ENCODE measurements at regions not wholly inside any gene's neighbourhood (a gene's known extent, or its start where the extent isn't known, plus 50 kb on each side); places are given as distances from the start of the nearest gene placed in this dataset.
"Not testable (repeated sequence)": the region's sequence is repeated elsewhere in the genome, so short reads cannot be mapped to it uniquely, and the experiment has no call there.

- DNase-seq: no peak
Measured at GRCh38 chr10:23885853-23886252, 323.1 kb upstream of the KIAA1217 start.

- peak; percentile 3 for DNase-seq
Measured at GRCh38 chr10:23886355-23886754, 322.6 kb upstream of the KIAA1217 start.

DNA sequence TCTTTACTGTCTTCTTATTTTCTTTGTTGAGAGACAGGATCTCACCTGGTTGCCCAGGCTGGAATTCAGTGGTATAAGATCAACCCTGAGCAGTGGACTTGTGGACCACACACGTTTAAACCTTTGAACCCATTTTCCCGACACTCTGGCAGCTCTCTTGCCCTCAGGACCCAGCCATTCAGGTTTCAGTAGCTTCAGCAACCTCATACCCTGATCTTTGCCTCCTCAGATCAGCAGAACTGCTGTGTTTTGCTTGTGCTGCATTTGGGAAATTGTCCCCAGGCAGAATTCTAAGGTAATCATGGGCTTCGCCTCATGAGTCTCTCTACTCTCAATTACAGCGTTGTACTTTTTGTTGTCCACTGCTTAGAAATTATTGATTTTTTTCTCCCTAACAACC is 317.6 kb upstream of the KIAA1217 start:
- no peak for DNase-seq

- DNase-seq: no peak
Measured at GRCh38 chr10:23892296-23892695, 316.6 kb upstream of the KIAA1217 start.

- no peak for DNase-seq
Measured at GRCh38 chr10:23897267-23897666, 311.7 kb upstream of the KIAA1217 start.

GRCh38 chr10:23897861-23898260 is 311.1 kb upstream of the KIAA1217 start:
- DNase-seq: no peak

GRCh38 chr10:23899166-23899565 is 309.8 kb upstream of the KIAA1217 start:
- DNase-seq: no peak

DNA sequence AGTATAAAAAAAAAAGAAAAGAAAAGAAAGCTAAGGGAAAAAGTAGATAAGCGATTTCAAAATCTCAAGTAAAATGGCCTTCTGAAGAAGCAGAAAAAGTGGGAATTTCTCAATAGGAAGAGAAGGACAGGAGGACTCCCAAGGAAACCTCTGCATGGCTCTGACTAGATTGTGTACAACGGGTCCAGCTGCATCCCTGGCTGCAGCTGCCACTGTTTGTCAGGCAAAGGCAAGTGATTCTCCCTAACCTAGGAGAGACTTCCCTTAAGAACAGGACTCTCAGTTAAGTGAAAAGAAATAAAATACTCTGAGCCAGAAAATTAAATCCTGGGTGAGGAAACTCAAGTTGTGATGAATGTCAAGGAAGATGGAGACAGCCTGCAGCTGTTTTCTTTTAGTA is 298.6 kb upstream of the KIAA1217 start:
- no peak for DNase-seq

DNA sequence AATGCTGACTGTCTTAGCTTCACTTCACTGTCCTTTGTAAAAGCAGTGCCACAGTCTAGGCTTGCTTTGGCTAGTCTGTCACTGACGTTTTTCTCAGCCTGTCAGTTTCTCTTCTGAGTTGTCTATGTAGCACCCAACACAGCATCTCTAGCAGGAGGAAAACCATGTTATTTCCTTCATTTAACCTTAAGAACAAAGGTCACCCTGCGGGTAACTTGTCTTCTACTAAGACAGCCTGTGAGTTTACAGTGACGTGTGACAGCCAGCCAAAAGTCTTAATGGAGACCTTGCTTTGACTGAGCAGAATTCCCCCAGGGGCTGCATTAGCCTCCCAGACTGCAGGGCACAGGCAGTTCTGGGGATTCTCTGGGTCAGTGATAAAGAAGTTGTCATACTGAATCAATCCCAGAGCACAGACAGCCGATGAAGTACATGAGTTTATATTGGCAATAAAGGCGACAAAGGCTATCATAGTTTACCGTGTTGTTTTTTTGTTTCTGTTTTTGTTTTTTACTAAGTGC is 296.0 kb upstream of the KIAA1217 start:
- no peak for DNase-seq

DNA sequence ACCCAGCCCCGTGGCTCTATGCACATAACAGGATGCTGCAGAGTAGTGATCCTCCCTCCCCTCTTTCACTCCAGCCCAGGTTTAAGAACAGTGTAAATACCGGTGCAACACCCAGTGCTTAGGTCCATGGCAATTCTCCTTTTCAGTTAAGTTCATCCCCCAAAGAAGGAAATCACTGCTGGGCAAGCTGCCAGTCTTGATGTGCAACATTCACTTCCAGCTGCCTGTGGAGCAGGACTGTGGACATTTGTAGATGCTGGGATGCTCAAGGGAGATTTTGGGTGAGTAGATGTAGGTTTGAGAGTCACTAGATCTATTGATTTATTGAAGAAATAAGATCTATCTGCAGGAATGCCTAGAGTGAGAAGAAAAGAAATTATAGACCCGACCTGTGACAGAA is 294.3 kb upstream of the KIAA1217 start:
- no peak for DNase-seq

DNA sequence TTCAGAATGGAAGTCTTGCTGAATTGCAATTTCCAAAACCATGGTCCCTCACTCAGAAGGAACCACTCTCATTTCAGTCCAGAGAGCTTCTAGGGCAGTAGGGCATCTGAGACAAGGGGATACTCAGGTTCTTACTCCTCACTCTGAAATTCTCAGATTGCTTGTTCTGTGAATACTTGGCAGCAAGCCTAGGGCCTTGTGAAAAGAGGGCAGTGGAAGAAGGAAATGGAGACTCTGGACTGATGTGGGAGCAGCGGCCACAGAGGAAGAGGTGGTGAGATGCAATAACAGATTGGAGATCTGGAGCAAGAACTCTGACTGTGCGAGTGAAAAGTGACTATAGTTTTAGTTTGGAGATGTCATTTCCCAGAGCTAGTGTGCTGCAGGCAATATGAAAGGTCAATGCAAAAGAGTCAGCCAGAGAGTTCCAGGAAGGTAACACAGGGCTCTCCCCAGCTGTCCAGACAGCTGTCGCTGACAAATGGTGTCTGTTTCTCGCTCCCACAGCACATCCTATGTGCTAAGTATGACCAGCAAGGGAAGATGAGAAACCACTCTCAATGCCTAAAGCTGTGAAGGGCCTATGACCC is 291.6 kb upstream of the KIAA1217 start:
- no peak for DNase-seq

DNA sequence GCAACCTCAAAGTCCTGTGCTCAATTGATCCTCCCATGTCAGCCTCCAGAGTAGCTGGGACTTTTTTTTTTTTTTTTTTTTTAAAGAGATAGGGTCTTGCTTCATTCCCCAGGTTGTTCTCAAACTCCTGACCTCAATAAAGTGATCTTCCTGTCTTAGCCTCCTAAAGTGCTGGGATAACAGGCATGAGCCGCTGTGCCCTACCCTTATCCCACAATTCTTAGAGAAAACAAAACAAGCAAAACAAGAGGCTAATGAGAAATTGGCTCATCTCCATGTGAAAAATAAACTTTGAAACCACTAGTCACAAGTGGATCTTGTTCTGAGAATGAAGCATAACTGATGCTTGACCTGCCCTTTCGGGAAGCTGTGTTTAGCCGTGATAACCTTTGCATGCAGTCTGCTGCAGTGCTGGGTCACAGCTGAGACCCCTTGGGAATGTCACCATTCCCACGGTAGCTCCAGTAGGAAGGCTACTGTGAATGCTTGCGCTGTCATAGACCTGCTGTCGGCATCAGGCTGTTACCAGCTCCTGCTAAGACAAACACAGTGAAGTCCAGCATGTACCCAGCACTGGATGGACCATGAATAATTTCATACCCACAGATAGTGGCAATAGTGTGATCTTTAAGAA is 290.7 kb upstream of the KIAA1217 start:
- no peak for DNase-seq

- no peak for DNase-seq
Measured at GRCh38 chr10:23918839-23919238, 290.1 kb upstream of the KIAA1217 start.

DNA sequence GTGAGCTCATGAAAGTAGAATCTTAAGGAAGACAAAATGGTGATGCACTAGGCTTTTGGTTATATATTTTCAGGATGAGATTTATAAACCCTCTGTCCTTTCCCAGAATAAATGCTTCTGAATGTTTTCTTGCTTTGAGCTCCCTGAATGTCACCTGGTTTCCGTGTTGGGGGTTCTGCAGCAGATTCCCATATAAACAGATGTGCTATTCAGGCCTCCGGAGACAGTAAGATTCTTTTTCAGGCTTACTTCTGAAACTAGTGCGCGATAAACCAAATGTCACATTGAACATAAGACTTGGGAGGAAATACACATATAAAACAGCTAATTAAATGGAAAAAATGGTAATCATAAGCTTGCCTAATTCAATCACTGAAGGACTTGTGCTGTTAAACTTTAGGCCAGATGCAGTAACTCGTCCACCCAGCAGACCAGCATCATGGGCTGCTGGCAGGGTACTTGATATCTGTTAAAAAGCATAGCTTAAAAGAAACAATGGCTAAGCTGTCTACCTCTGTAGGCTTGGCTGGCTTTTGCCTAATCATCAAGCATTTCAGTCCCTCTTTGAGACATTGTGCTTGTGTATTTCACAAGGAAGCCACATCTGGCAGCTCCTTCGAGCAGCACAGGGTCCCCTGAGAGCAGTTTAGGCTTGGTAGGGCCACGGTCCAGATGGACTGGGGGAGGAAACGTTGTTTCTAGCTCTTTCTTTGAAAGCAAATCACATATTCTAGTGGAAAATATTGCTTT is 281.2 kb upstream of the KIAA1217 start:
- DNase-seq: no peak

DNA sequence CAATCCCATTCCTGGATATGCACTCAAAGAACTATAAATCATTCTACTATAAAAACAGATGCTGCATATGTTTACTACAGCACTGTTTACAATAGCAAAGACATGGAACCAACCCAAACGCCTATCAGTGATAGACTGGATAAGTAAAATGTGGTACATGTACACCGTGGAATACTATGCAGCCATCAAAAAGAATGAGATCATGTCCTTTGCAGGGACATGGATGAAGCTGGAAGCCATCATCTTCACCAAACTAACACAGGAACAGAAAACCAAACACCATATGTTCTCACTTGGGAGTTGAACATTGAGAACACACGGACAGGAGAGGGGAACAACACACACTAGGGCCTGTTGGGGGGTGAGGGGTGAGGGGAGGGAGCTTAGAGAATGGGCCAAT is 274.9 kb upstream of the KIAA1217 start:
- not testable (repeated sequence) for DNase-seq

DNA sequence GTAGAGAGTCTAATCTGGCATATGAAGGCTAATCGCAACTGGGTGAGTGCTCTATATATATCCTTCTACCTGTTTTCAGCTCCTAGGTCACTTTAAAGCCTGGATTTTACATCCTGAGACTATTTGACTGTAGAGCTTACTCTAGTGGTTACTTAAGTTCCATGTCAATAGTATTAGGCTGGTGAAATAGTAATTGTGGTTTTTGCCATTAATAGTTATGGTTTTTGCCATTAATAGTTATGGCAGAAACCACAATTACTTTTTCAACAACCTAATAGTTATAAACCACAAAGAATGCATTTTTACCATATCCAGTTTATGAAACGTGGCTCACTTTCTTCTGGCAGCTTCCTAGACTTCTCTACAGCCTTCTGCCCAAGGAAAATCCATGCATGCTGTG is 263.1 kb upstream of the KIAA1217 start:
- DNase-seq: no peak

- no peak for DNase-seq
Measured at GRCh38 chr10:23951841-23952240, 257.1 kb upstream of the KIAA1217 start.

DNA sequence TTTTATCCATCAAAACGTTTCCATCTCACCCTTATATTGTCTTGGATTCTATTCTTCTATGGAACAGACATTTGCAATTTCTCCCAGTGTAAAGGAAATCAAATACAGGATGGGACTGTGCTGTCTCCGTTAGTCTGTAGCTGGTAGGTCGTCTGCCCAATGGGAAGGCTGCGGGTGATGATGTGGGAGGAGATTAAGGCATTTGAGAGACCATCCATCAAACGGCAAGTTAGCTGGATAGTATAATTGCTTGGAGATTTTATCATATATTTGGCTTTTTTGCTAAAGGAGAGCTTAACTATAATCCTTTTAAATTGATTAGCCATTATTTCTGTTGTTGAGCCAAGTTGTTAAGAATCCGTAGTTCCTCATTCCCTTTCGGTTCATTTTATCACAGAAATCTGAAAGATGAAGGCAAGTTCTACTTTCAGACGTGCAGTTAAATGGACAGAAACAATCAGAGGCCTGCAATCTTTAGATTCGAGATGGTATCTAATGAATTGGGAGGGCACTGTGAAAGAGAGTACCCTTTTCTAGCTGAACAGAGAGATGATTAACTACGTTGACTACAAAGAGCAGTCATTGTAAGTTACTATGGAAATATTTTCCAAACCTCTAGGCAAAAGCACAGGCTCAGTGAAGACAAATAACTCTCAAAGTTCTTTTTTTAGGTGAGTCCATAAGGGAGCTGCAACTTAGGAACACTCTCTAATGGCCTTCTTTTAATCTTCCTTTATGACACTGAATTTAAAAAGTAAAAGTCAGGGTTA is 253.3 kb upstream of the KIAA1217 start:
- DNase-seq: no peak

- DNase-seq: no peak
Measured at GRCh38 chr10:23965123-23965522, 243.8 kb upstream of the KIAA1217 start.

DNA sequence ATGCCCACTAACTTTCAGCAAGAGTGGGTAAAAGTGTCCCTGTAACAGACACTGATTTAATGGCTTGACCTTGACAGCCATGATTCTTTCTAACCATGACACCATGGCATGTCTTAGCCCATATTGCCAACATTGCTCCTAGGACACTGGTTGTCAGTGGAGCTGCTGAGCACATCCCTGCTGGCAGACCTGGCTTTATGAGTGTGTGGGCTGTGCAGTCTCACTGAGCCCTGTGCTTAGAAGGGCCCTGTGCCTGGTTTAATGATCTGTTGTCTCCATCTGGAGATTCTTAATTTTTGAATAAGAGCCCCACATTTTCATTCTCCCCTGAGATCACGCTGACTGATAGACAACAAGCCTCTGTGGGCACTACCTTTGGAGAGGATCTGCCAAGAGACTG is 243.1 kb upstream of the KIAA1217 start:
- DNase-seq: no peak

DNA sequence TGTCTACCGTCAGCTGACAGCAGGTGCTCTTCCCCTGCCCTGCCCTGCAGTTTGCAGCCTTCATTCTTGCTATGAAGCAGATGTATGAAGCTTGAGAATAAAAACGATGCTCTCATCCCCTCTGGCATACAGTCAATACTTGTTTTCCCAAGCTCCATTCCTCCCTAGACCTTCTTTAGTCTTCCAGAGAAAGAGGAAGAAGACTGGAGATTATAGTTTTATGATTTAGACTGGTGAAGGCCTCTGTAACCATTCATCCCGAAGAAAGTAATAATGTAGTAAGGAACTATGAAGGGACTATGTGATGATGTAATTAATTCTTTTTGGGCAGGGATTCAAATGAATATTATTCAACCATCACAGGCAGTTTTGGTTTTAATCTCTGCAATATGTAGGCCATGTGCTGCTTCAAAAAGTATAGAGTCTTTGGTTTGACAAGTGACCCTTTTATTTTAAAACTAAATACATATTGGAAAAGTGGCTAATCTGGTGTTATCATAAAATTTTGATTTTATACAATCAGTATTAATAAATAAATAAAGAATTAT is 242.4 kb upstream of the KIAA1217 start:
- no peak for DNase-seq

DNA sequence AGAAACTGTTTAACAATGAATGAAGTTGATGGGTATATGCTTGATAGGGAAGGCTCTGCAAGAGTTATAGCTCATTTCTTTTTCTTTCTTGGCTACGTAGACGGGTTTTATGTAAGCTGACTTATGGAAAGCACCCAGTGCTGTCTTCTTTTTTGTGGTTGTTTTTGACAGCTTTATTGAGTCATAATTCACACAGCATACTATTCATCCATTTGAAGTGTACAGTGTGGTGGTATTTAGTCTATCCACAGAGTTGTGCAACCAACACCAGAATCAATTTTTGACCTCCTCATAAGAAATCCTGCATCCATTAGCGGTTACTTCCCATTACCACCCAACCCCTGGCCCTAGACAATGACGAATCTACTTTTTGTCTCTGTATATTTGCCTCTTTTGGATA is 240.6 kb upstream of the KIAA1217 start:
- no peak for DNase-seq

DNA sequence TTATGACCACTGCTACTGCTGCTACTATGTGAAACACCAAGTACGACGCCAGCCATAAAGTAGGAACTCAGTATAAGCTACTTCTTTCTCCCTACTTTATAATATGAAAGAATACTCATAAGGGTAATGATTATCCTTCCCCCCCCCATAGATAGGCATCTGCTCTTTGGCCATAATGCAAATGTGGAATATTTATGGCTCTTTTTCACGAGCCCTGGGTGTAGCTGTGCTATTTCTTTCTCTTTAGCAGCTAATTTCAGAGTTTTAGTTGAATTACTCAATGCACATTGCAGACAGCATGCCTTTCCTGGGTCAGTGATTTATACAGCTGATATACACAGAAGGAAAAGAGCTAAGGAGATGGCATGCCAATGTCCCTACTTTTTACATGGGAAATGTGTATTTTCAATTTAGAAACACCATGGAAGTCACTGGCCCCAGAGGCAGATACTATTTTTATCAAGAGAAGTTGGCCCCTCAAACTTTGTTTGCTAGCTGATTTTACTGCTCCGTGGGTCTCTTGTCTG is 234.1 kb upstream of the KIAA1217 start:
- DNase-seq: no peak

Data from RPMI8226 (cell line).